ENCODE measurements at regions not wholly inside any gene's neighbourhood (a gene's known extent, or its start where the extent isn't known, plus 50 kb on each side); places are given as distances from the start of the nearest gene placed in this dataset.

DNA sequence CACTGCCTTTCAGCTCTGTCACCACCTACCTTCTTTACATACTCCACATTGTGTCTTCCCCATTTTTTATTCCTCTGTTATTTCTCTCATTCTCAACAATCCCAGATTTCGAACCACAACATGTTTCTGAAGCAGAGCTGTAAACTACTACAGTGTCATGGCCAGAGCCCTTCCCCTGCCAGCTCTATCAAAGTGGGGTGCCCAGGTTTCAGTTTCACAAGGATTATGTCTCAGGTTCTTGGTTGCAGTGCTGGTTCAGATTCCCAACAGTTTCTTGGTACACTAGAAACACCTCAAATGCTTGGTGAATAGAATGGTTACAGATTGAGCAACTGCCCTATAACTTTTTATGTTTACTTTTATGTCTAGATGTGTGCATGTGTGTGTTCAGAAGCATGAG lies 172.7 kb upstream of the MTNR1B start:
- DNase-seq (ENCODE audit: unreplicated experiment) = no peak
- BruUV-seq (replicated peaks) = no TSS peak
- H3K36me3 Mint-ChIP-seq (ENCODE audit: insufficient read depth, unreplicated experiment) = no peaks in the 10 kb centered on the region
- peaks cover 23% of the 10 kb centered on the region for H3K27me3 Mint-ChIP-seq (ENCODE audit: insufficient read depth, unreplicated experiment)
- no peak overlapping the region for H3K27ac Mint-ChIP-seq (ENCODE audit: low read depth, unreplicated experiment)
- ChIA-PET POLR2A (no interaction called here), CTCF (no interaction called here)
- intact Hi-C loops (cut with micrococcal nuclease) = no loop called here
- no peaks in the 10 kb centered on the region for H3K9me3 Mint-ChIP-seq (ENCODE audit: unreplicated experiment)
- TF ChIP-seq, protein P1, sequence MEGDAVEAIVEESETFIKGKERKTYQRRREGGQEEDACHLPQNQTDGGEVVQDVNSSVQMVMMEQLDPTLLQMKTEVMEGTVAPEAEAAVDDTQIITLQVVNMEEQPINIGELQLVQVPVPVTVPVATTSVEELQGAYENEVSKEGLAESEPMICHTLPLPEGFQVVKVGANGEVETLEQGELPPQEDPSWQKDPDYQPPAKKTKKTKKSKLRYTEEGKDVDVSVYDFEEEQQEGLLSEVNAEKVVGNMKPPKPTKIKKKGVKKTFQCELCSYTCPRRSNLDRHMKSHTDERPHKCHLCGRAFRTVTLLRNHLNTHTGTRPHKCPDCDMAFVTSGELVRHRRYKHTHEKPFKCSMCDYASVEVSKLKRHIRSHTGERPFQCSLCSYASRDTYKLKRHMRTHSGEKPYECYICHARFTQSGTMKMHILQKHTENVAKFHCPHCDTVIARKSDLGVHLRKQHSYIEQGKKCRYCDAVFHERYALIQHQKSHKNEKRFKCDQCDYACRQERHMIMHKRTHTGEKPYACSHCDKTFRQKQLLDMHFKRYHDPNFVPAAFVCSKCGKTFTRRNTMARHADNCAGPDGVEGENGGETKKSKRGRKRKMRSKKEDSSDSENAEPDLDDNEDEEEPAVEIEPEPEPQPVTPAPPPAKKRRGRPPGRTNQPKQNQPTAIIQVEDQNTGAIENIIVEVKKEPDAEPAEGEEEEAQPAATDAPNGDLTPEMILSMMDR (IDR thresholded peaks at IDR 0.05; ENCODE audit: unreplicated experiment) = no peak
- H3K4me3 Mint-ChIP-seq (ENCODE audit: unreplicated experiment) = no peak overlapping the region
- H3K4me1 Mint-ChIP-seq (ENCODE audit: insufficient read depth, unreplicated experiment) = no peaks in the 10 kb centered on the region

DNA sequence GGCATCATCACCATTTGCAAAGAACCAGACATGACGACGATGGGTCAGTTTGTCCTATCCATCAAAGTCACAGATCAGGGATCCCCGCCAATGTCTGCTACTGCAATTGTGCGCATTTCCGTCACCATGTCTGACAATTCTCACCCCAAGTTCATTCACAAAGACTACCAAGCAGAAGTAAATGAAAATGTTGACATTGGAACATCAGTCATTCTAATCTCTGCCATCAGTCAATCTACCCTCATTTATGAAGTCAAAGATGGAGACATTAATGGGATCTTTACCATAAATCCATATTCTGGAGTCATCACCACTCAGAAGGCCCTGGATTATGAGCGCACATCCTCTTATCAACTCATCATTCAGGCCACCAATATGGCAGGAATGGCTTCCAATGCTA lies 171.6 kb upstream of the MTNR1B start:
- CTCF ChIA-PET = interaction anchor here (0.7 kb wide), 1 partner anchor 491 kb away, joined by 3 read pairs; no protein-coding TSS in a partner anchor
- no peak for DNase-seq (ENCODE audit: unreplicated experiment)
- H3K36me3 Mint-ChIP-seq (ENCODE audit: insufficient read depth, unreplicated experiment) = no peaks in the 10 kb centered on the region
- no peaks in the 10 kb centered on the region for H3K9me3 Mint-ChIP-seq (ENCODE audit: unreplicated experiment)
- TF ChIP-seq, protein P1 (IDR thresholded peaks at IDR 0.05; ENCODE audit: unreplicated experiment) = no peak
- intact Hi-C loops (cut with micrococcal nuclease) = no loop called here
- peaks cover 33% of the 10 kb centered on the region for H3K27me3 Mint-ChIP-seq (ENCODE audit: insufficient read depth, unreplicated experiment)
- H3K4me3 Mint-ChIP-seq (ENCODE audit: unreplicated experiment) = no peak overlapping the region
- POLR2A ChIA-PET = no interaction called here
- no TSS peak for BruUV-seq (replicated peaks)
- no peaks in the 10 kb centered on the region for H3K4me1 Mint-ChIP-seq (ENCODE audit: insufficient read depth, unreplicated experiment)
- no peak overlapping the region for H3K27ac Mint-ChIP-seq (ENCODE audit: low read depth, unreplicated experiment)

DNA sequence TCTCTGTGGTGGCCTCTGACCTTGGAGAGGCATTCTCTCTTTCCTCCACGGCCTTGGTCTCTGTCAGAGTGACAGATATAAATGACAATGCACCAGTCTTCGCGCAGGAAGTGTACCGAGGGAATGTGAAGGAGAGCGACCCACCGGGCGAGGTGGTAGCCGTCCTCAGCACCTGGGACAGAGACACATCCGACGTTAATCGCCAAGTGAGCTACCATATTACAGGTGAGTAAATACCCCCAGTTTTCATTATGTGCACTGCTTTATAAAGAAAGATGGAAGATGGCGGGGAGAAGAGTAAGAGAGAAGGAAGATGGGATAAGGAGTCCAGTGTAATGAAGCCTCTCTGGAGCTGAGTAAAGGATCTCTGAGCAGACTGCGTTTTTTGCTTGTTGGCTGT lies 167.8 kb upstream of the MTNR1B start:
- DNase-seq (ENCODE audit: unreplicated experiment) = no peak

DNA sequence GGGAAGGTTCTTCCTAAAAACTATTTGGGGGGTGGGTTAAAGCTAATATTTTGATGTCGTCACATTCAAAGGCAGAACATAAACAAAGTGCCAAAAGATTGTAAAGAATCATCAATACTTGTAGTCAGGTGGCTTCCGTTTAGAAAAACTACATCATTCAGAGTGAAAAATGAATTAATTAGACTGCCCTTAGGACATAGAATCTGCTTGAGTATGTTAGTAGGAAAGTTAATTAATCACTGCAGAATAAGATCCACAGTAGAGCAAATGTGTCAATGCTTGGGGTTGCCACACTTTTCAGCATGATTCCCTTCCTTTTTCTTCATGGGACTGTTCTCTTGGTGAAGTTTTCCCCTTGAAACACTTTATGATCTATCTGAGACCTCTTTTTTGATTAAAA lies 166.8 kb upstream of the MTNR1B start:
- H3K27me3 Mint-ChIP-seq (ENCODE audit: insufficient read depth, unreplicated experiment) = peaks cover 18% of the 10 kb centered on the region
- TF ChIP-seq, protein P1 (IDR thresholded peaks at IDR 0.05; ENCODE audit: unreplicated experiment) = no peak

More for the DNA sequence above, 167.8 kb upstream of the MTNR1B start:
- H3K27me3 Mint-ChIP-seq (ENCODE audit: insufficient read depth, unreplicated experiment) = peaks cover 28% of the 10 kb centered on the region
- no peaks in the 10 kb centered on the region for H3K36me3 Mint-ChIP-seq (ENCODE audit: insufficient read depth, unreplicated experiment)
- no peaks in the 10 kb centered on the region for H3K4me1 Mint-ChIP-seq (ENCODE audit: insufficient read depth, unreplicated experiment)
- ChIA-PET POLR2A (interaction anchor here (0.6 kb wide), 1 partner anchor 42 kb away, joined by 3 read pairs; no protein-coding TSS in a partner anchor), CTCF (no interaction called here)
- TF ChIP-seq, protein P1 (IDR thresholded peaks at IDR 0.05; ENCODE audit: unreplicated experiment) = no peak
- H3K27ac Mint-ChIP-seq (ENCODE audit: low read depth, unreplicated experiment) = no peak overlapping the region
- no TSS peak for BruUV-seq (replicated peaks)
- H3K9me3 Mint-ChIP-seq (ENCODE audit: unreplicated experiment) = no peaks in the 10 kb centered on the region
- no peak overlapping the region for H3K4me3 Mint-ChIP-seq (ENCODE audit: unreplicated experiment)
- intact Hi-C loops (cut with micrococcal nuclease) = no loop called here

More for the DNA sequence above, 166.8 kb upstream of the MTNR1B start:
- intact Hi-C loops (cut with micrococcal nuclease) = no loop called here
- DNase-seq (ENCODE audit: unreplicated experiment) = no peak
- no peaks in the 10 kb centered on the region for H3K9me3 Mint-ChIP-seq (ENCODE audit: unreplicated experiment)
- no peaks in the 10 kb centered on the region for H3K36me3 Mint-ChIP-seq (ENCODE audit: insufficient read depth, unreplicated experiment)
- no TSS peak for BruUV-seq (replicated peaks)
- no peak overlapping the region for H3K27ac Mint-ChIP-seq (ENCODE audit: low read depth, unreplicated experiment)
- no peak overlapping the region for H3K4me3 Mint-ChIP-seq (ENCODE audit: unreplicated experiment)
- ChIA-PET POLR2A (no interaction called here), CTCF (no interaction called here)
- H3K4me1 Mint-ChIP-seq (ENCODE audit: insufficient read depth, unreplicated experiment) = no peaks in the 10 kb centered on the region
